HCT116 (cell line): ENCODE measurements at regions not wholly inside any gene's neighbourhood (a gene's known extent, or its start where the extent isn't known, plus 50 kb on each side); places are given as distances from the start of the nearest gene placed in this dataset.

Source experiments
- CTCF ChIP-seq, 3 experiments: fragments of 200-600 bp in 1 of 3; sonication (generic) in 1 of 3; IDR thresholded peaks in 2 of 3; conservative IDR thresholded peaks in 1 of 3; 2 replicates each; pipeline ENCODE4 v1.5.1; 2012 to 2017; ENCODE audit warnings: low read depth in 2 of 3, low read length in 2 of 3, antibody characterized with exemption in 1 of 3, borderline replicate concordance in 1 of 3, control low read depth in 1 of 3, mild to moderate bottlenecking in 1 of 3, mixed read lengths in 1 of 3, mixed run types in 1 of 3, moderate library complexity in 1 of 3; ENCODE audit not compliant: insufficient read depth in 1 of 3
- RAD21 ChIP-seq: IDR thresholded peaks from 2 replicates; pipeline ENCODE4 v1.6.1; 2012; ENCODE audit warnings: low read depth, mild to moderate bottlenecking
- REST ChIP-seq: IDR thresholded peaks from 2 replicates; pipeline ENCODE4 v1.6.1; 2012; ENCODE audit warnings: low read depth

GRCh38 chr9:7730164-7730445, 69.5 kb downstream of the DMAC1 start:
- TF ChIP-seq REST (no peak), RAD21 (no peak), CTCF (IDR thresholded peaks at IDR 0.05 in 2 of 3, conservative IDR thresholded peaks at IDR 0.05 in 1 of 3; ENCODE audit: borderline replicate concordance in 1 of 3, insufficient read depth in 1 of 3, low read depth in 2 of 3, low read length in 2 of 3) (no peak)
